ENCODE measurements at regions not wholly inside any gene's neighbourhood (a gene's known extent, or its start where the extent isn't known, plus 50 kb on each side); places are given as distances from the start of the nearest gene placed in this dataset.

GRCh38 chr15:95910643-95911212, 419.8 kb upstream of the NR2F2 start:
- in situ Hi-C loops (cut with HindIII; ENCODE audit: low sequenced_read_pairs), result no loop called here

GRCh38 chr15:95911570-95912279, 418.8 kb upstream of the NR2F2 start:
- in situ Hi-C loops (cut with HindIII; ENCODE audit: low sequenced_read_pairs), result no loop called here

GRCh38 chr15:95912280-95912625, 418.2 kb upstream of the NR2F2 start:
- in situ Hi-C loops (cut with HindIII; ENCODE audit: low sequenced_read_pairs), result no loop called here

GRCh38 chr15:95912728-95913127, 417.8 kb upstream of the NR2F2 start:
- in situ Hi-C loops (cut with HindIII; ENCODE audit: low sequenced_read_pairs), result no loop called here

GRCh38 chr15:95916568-95916967, 413.9 kb upstream of the NR2F2 start:
- in situ Hi-C loops (cut with HindIII; ENCODE audit: low sequenced_read_pairs), result no loop called here

- in situ Hi-C loops (cut with HindIII; ENCODE audit: low sequenced_read_pairs), result no loop called here
Observed at GRCh38 chr15:95918525-95918924, 412.0 kb upstream of the NR2F2 start.

- in situ Hi-C loops (cut with HindIII; ENCODE audit: low sequenced_read_pairs), result no loop called here
Observed at GRCh38 chr15:95919460-95919859, 411.0 kb upstream of the NR2F2 start.

GRCh38 chr15:95921404-95921803, 409.1 kb upstream of the NR2F2 start:
- in situ Hi-C loops (cut with HindIII; ENCODE audit: low sequenced_read_pairs), result no loop called here

GRCh38 chr15:95922431-95922830, 408.1 kb upstream of the NR2F2 start:
- in situ Hi-C loops (cut with HindIII; ENCODE audit: low sequenced_read_pairs), result no loop called here

- in situ Hi-C loops (cut with HindIII; ENCODE audit: low sequenced_read_pairs), result no loop called here
Observed at GRCh38 chr15:95923792-95924191, 406.7 kb upstream of the NR2F2 start.

- in situ Hi-C loops (cut with HindIII; ENCODE audit: low sequenced_read_pairs), result no loop called here
Observed at GRCh38 chr15:95928822-95929221, 401.7 kb upstream of the NR2F2 start.

GRCh38 chr15:95929232-95929846, 401.2 kb upstream of the NR2F2 start:
- in situ Hi-C loops (cut with HindIII; ENCODE audit: low sequenced_read_pairs), result no loop called here

GRCh38 chr15:95930659-95931375, 399.7 kb upstream of the NR2F2 start:
- in situ Hi-C loops (cut with HindIII; ENCODE audit: low sequenced_read_pairs), result no loop called here

GRCh38 chr15:95931619-95932018, 398.9 kb upstream of the NR2F2 start:
- in situ Hi-C loops (cut with HindIII; ENCODE audit: low sequenced_read_pairs), result no loop called here

GRCh38 chr15:95932141-95932540, 398.4 kb upstream of the NR2F2 start:
- in situ Hi-C loops (cut with HindIII; ENCODE audit: low sequenced_read_pairs), result no loop called here

GRCh38 chr15:95932676-95933075, 397.8 kb upstream of the NR2F2 start:
- in situ Hi-C loops (cut with HindIII; ENCODE audit: low sequenced_read_pairs), result no loop called here

- in situ Hi-C loops (cut with HindIII; ENCODE audit: low sequenced_read_pairs), result no loop called here
Observed at GRCh38 chr15:95935852-95936251, 394.6 kb upstream of the NR2F2 start.

- in situ Hi-C loops (cut with HindIII; ENCODE audit: low sequenced_read_pairs), result no loop called here
Observed at GRCh38 chr15:95937128-95937528, 393.4 kb upstream of the NR2F2 start.

- in situ Hi-C loops (cut with HindIII; ENCODE audit: low sequenced_read_pairs), result no loop called here
Observed at GRCh38 chr15:95940431-95940985, 390.0 kb upstream of the NR2F2 start.

GRCh38 chr15:95944193-95944592, 386.3 kb upstream of the NR2F2 start:
- in situ Hi-C loops (cut with HindIII; ENCODE audit: low sequenced_read_pairs), result no loop called here

GRCh38 chr15:95944661-95945255, 385.7 kb upstream of the NR2F2 start:
- in situ Hi-C loops (cut with HindIII; ENCODE audit: low sequenced_read_pairs), result no loop called here
